Body of pancreas (tissue), 4 donors: ENCODE measurements at regions not wholly inside any gene's neighbourhood (a gene's known extent, or its start where the extent isn't known, plus 50 kb on each side); places are given as distances from the start of the nearest gene placed in this dataset.

ENCODE experiments used
- POLR2A ChIP-seq, 3 donors: fragments of 450-650 bp; IDR thresholded peaks; one replicate each; pipeline ENCODE4 v1.6.1; 2016; ENCODE audit warnings: antibody characterized with exemption in 3 of 3, mild to moderate bottlenecking in 2 of 3
- TF ChIP-seq, protein P1 (sequence below), 7 experiments: fragments of 450-650 bp in 4 of 7; fragments of 200-600 bp in 3 of 7; sonication (generic) in 3 of 7; IDR thresholded peaks; one replicate each; pipeline ENCODE4 v1.5.1; 2016 to 2019; ENCODE audit warnings: antibody characterized with exemption in 7 of 7

- TF ChIP-seq, protein P1, sequence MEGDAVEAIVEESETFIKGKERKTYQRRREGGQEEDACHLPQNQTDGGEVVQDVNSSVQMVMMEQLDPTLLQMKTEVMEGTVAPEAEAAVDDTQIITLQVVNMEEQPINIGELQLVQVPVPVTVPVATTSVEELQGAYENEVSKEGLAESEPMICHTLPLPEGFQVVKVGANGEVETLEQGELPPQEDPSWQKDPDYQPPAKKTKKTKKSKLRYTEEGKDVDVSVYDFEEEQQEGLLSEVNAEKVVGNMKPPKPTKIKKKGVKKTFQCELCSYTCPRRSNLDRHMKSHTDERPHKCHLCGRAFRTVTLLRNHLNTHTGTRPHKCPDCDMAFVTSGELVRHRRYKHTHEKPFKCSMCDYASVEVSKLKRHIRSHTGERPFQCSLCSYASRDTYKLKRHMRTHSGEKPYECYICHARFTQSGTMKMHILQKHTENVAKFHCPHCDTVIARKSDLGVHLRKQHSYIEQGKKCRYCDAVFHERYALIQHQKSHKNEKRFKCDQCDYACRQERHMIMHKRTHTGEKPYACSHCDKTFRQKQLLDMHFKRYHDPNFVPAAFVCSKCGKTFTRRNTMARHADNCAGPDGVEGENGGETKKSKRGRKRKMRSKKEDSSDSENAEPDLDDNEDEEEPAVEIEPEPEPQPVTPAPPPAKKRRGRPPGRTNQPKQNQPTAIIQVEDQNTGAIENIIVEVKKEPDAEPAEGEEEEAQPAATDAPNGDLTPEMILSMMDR (IDR thresholded peaks at IDR 0.05) = no peak
- TF ChIP-seq POLR2A (IDR thresholded peaks at IDR 0.05) = no peak
Observed at GRCh38 chr22:49107961-49108530, 719.6 kb downstream of the BRD1 start.
